SK-N-SH (cell line): ENCODE measurements at regions not wholly inside any gene's neighbourhood (a gene's known extent, or its start where the extent isn't known, plus 50 kb on each side); places are given as distances from the start of the nearest gene placed in this dataset.
A peak's percentile ranks its signal among the peaks of the same experiment; 100 is the strongest.

Source experiments
- CTCF ChIA-PET: fragments of 300-600, 350-600 bp; formaldehyde crosslinking; extraction: SDS; loops from one replicate; lab custom pipeline; 2021; lab: Yijun Ruan, JAX
- POLR2A ChIA-PET: fragments of 350-600 bp; sonication (Branson Sonifier 250); formaldehyde crosslinking; extraction: SDS; loops from one replicate; lab custom pipeline; 2020; ENCODE audit warnings: antibody characterized with exemption, inconsistent platforms; lab: Yijun Ruan, JAX
- DNase-seq: peaks from one replicate; pipeline ENCODE4 v3.0.0; 2012
- H2AFZ ChIP-seq: fragments of 200-600 bp; sonication (generic); 2 replicates; pipeline ENCODE4 v1.8.1; 2016; ENCODE audit warnings: antibody characterized with exemption, mild to moderate bottlenecking, low read depth
- H3F3A ChIP-seq: fragments of 200-600 bp; sonication (generic); replicated peaks from 2 replicates; pipeline ENCODE3; 2016; ENCODE audit warnings: antibody characterized with exemption, mild to moderate bottlenecking; ENCODE audit not compliant: insufficient read depth
- H3K27ac ChIP-seq, 2 experiments: fragments of 200-500 bp in 1 of 2; fragments of 200-600 bp in 1 of 2; sonication (Bioruptor generic) in 1 of 2; sonication (generic), shearing (Covaris generic) in 1 of 2; 2 replicates each; pipeline versions ENCODE4 v1.5.1 to v1.6.1; 2014 to 2016; ENCODE audit warnings: low read depth in 2 of 2, inconsistent platforms in 1 of 2, low read length in 1 of 2, mild to moderate bottlenecking in 1 of 2, mixed read lengths in 1 of 2
- H3K27me3 ChIP-seq: fragments of 200-600 bp; sonication (generic), shearing (Covaris generic); 2 replicates; pipeline ENCODE4 v1.6.1; 2016; ENCODE audit warnings: mixed run types; ENCODE audit not compliant: insufficient read depth
- H3K36me3 ChIP-seq, 2 experiments: fragments of 200-500 bp in 1 of 2; fragments of 200-600 bp in 1 of 2; sonication (Bioruptor generic) in 1 of 2; sonication (generic) in 1 of 2; replicated peaks in 1 of 2; 2 replicates each; pipeline versions ENCODE3 to v1.5.1; 2014 to 2016; ENCODE audit warnings: low read length in 1 of 2, mild to moderate bottlenecking in 1 of 2; ENCODE audit not compliant: insufficient read depth in 2 of 2, control insufficient read depth in 1 of 2
- H3K4me1 ChIP-seq, 2 experiments: fragments of 200-500 bp in 1 of 2; fragments of 200-600 bp in 1 of 2; sonication (Bioruptor generic) in 1 of 2; sonication (generic), shearing (Covaris generic) in 1 of 2; 2 replicates each; pipeline versions ENCODE4 v1.5.1 to v1.6.1; 2014 to 2016; ENCODE audit warnings: low read depth in 1 of 2, low read length in 1 of 2, mixed run types in 1 of 2; ENCODE audit not compliant: insufficient read depth in 2 of 2, control insufficient read depth in 1 of 2
- H3K4me2 ChIP-seq: fragments of 200-600 bp; sonication (generic), shearing (Covaris generic); 2 replicates; pipeline ENCODE4 v1.6.1; 2017; ENCODE audit warnings: mixed run types
- H3K4me3 ChIP-seq, 2 experiments: fragments of 200-500 bp in 1 of 2; fragments of 200-600 bp in 1 of 2; sonication (Bioruptor generic) in 1 of 2; sonication (generic), shearing (Covaris generic) in 1 of 2; 2 replicates each; pipeline versions ENCODE4 v1.5.1 to v1.8.1; 2014 to 2016; ENCODE audit warnings: low read depth in 2 of 2, inconsistent platforms in 1 of 2, low read length in 1 of 2, mild to moderate bottlenecking in 1 of 2, mixed read lengths in 1 of 2, moderate library complexity in 1 of 2
- H3K79me2 ChIP-seq: fragments of 200-600 bp; sonication (generic); 2 replicates; pipeline ENCODE4 v1.8.1; 2017; ENCODE audit warnings: mild to moderate bottlenecking; ENCODE audit not compliant: insufficient read depth
- H3K9ac ChIP-seq: fragments of 200-600 bp; sonication (generic); 2 replicates; pipeline ENCODE4 v1.6.1; 2017; ENCODE audit warnings: mixed run types
- H3K9me2 ChIP-seq: fragments of 200-600 bp; sonication (generic); 2 replicates; pipeline ENCODE4 v1.6.1; 2017; ENCODE audit warnings: mixed run types
- H3K9me3 ChIP-seq: fragments of 200-600 bp; sonication (generic); 2 replicates; pipeline ENCODE4 v1.6.1; 2017; ENCODE audit warnings: mixed run types, mild to moderate bottlenecking, moderate library complexity
- H4K20me1 ChIP-seq: fragments of 200-600 bp; sonication (generic); 2 replicates; pipeline ENCODE4 v1.6.1; 2017; ENCODE audit warnings: mild to moderate bottlenecking, mixed run types; ENCODE audit not compliant: insufficient read depth
- FOSL2 ChIP-seq: IDR thresholded peaks from 2 replicates; pipeline ENCODE4 v1.4.0; 2012; ENCODE audit warnings: low read depth, mild to moderate bottlenecking, moderate library complexity, borderline replicate concordance
- GATA2 ChIP-seq: sonication (generic); formaldehyde crosslinking; IDR thresholded peaks from 2 replicates; pipeline ENCODE4 v1.5.0; 2020; ENCODE audit warnings: mild to moderate bottlenecking, missing genetic modification reagents
- JUND ChIP-seq: IDR thresholded peaks from 2 replicates; pipeline ENCODE4 v1.4.0; 2012
- YY1 ChIP-seq: IDR thresholded peaks from 2 replicates; pipeline ENCODE4 v1.4.0; 2012; ENCODE audit warnings: low read depth, mild to moderate bottlenecking
- WGBS: methylation state at CpG from one replicate; pipeline ENCODE4 v1.1.6; 2017; ENCODE audit warnings: low lambda C conversion rate; 5-methylcytosine and 5-hydroxymethylcytosine counted together
- TF ChIP-seq, protein P1 (sequence below): IDR thresholded peaks from 2 replicates; pipeline ENCODE4 v1.6.1; 2012; ENCODE audit warnings: mild to moderate bottlenecking, low read depth, low read length, moderate library complexity

DNA sequence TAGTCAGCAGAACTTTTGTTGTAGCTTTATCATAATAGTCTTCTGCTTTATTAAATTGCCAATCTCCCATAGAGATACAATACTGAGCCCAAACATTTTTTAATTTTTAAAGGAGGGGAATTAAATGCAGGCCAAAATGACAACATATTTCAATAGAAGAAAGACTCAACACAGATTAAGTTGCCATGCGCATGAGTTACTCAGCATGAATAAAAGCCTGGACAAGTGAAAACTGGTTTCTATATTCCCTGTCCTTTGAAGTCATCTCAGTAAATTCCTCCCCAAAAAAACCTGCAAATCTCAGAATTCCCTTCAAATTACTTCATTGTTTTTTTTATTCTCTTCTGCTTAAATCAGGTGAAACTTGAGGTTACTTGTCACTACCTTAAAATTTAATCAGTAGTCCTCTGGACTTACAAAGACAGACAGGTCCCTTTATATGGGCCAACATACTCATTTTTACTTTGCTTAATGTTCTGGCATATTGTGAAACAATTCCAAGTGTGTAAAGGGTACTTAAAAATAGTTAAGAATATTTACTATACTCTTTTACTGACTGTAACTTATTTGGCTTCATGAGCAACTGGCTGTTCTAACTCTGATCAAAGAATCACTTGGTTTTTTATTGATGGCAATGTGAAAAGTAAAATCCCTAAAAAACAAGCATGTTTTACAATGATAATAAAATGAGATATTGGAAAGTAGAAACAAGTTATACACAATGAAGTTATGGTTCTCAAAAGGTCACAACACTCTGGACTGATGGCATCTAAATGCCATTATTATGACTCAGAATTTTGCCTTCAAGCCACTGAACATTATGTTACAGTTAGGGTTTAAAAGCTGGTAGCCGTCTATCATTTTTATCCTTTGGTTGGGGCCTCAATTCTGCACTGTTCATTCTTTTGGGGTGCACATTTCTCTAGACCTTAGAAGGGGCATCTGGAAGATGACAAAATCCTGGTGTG, 49.9 kb upstream of the COL21A1 start:
- no peak for DNase-seq
- H3F3A ChIP-seq = no peaks in the 10 kb centered on the region
- peaks cover 13% of the 10 kb centered on the region; the same call in 1 of the 2 replicates for H3K9me3 ChIP-seq
- no peaks in the 10 kb centered on the region for H3K27me3 ChIP-seq
- no peak overlapping the region for H3K4me3 ChIP-seq
- WGBS = 37% methylated on average over 2 of the region's 2 CpGs
- H3K36me3 ChIP-seq = no peaks in the 10 kb centered on the region
- peak overlapping the region; percentile 23; the same call in 1 of the 2 replicates for H2AFZ ChIP-seq
- H3K79me2 ChIP-seq = no peaks in the 10 kb centered on the region
- H3K27ac ChIP-seq = no peak overlapping the region
- no peaks in the 10 kb centered on the region; a peak in 1 of 4 replicates for H3K4me1 ChIP-seq
- H3K4me2 ChIP-seq = no peak overlapping the region
- TF ChIP-seq, protein P1, sequence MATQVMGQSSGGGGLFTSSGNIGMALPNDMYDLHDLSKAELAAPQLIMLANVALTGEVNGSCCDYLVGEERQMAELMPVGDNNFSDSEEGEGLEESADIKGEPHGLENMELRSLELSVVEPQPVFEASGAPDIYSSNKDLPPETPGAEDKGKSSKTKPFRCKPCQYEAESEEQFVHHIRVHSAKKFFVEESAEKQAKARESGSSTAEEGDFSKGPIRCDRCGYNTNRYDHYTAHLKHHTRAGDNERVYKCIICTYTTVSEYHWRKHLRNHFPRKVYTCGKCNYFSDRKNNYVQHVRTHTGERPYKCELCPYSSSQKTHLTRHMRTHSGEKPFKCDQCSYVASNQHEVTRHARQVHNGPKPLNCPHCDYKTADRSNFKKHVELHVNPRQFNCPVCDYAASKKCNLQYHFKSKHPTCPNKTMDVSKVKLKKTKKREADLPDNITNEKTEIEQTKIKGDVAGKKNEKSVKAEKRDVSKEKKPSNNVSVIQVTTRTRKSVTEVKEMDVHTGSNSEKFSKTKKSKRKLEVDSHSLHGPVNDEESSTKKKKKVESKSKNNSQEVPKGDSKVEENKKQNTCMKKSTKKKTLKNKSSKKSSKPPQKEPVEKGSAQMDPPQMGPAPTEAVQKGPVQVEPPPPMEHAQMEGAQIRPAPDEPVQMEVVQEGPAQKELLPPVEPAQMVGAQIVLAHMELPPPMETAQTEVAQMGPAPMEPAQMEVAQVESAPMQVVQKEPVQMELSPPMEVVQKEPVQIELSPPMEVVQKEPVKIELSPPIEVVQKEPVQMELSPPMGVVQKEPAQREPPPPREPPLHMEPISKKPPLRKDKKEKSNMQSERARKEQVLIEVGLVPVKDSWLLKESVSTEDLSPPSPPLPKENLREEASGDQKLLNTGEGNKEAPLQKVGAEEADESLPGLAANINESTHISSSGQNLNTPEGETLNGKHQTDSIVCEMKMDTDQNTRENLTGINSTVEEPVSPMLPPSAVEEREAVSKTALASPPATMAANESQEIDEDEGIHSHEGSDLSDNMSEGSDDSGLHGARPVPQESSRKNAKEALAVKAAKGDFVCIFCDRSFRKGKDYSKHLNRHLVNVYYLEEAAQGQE = no peak
- TF ChIP-seq JUND (0 out of 2 replicates have a peak, but pooled peaks have one; percentile 21), GATA2 (CRISPR knock-in tag) (no peak), FOSL2 (peak; percentile 23; the same call in 1 of the 2 replicates), YY1 (no peak)
- ChIA-PET CTCF (interaction anchor here (0.8 to 1.9 kb wide), 2 partner anchors 17 to 1020 kb away, joined by 3 to 8 read pairs; no protein-coding TSS in a partner anchor), POLR2A (no interaction called here)
- no peak overlapping the region for H3K9ac ChIP-seq
- no peaks in the 10 kb centered on the region for H3K9me2 ChIP-seq
- no peaks in the 10 kb centered on the region for H4K20me1 ChIP-seq
